H1 (cell line): ENCODE measurements at regions not wholly inside any gene's neighbourhood (a gene's known extent, or its start where the extent isn't known, plus 50 kb on each side); places are given as distances from the start of the nearest gene placed in this dataset.

Experiments
- CEBPB ChIP-seq: IDR thresholded peaks from 2 replicates; pipeline ENCODE4 v1.6.1; 2012; ENCODE audit warnings: low read depth, low read length
- POLR2AphosphoS5 ChIP-seq: IDR thresholded peaks from 2 replicates; pipeline ENCODE4 v1.6.1; 2011; ENCODE audit warnings: low read depth, low read length
- TF ChIP-seq, protein P1 (sequence below): IDR thresholded peaks from 2 replicates; pipeline ENCODE4 v1.6.1; 2011; ENCODE audit warnings: low read length, improper control_type of control experiment

GRCh38 chr4:156303708-156304107, 350.0 kb upstream of the CTSO start (continued):
- TF ChIP-seq POLR2AphosphoS5 (no peak), CEBPB (no peak)
- TF ChIP-seq, protein P1, sequence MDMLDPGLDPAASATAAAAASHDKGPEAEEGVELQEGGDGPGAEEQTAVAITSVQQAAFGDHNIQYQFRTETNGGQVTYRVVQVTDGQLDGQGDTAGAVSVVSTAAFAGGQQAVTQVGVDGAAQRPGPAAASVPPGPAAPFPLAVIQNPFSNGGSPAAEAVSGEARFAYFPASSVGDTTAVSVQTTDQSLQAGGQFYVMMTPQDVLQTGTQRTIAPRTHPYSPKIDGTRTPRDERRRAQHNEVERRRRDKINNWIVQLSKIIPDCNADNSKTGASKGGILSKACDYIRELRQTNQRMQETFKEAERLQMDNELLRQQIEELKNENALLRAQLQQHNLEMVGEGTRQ = no peak
- TF ChIP-seq, all 59 proteins: peak for 0
